ENCODE measurements at regions not wholly inside any gene's neighbourhood (a gene's known extent, or its start where the extent isn't known, plus 50 kb on each side); places are given as distances from the start of the nearest gene placed in this dataset.

DNA sequence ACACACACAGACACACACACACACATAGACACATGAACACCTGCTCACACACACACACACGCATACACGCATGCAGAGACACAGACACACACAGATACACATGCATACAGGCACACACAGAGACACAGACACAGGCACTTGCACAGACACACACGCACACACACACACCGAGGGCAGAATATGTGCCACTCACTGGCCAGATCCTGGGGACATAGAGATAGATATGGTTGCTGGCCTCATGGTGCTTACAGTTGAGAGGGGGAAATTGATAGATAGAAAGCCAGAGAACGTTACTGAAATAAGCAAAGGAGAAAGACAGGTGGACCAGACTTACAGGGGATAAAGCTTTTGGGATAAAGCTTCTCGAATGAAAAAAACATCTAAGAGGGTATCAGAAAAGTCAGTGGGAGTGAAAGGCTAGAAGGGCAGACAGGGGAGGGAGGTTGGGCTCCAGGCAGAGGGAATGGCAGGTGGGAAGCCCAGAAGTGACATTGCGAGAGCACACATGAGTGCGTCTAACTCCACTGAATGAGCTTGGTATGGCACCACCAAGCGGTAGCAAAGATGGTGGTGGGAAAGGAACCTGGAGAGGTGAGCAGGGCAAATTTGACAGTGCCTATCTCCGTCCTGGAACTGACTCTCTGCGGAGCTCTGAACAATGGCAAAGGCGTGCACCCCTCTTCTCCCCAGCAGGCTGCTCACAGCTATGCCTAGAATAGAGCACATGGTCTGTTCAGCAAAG lies 390.1 kb upstream of the TRIB2 start:
- Histone ChIP-seq H3K27me3 (ENCODE audit: control insufficient read depth in 2 of 2, insufficient read depth in 2 of 2, low read length in 2 of 2) (no peaks in the 10 kb centered on the region), H3K9me3 (replicated peaks; ENCODE audit: control insufficient read depth, insufficient read depth, low read length) (no peaks in the 10 kb centered on the region), H3K9me1 (replicated peaks; ENCODE audit: control insufficient read depth, extremely low read depth, insufficient read depth, low read length) (no peaks in the 10 kb centered on the region), H3K4me2 (ENCODE audit: insufficient read depth, low read length) (no peak overlapping the region), H3K4me1 (ENCODE audit: control insufficient read depth, extremely low read depth, insufficient read depth, low read length) (peaks cover 8% of the 10 kb centered on the region), H2AFZ (ENCODE audit: low read depth, low read length) (no peak overlapping the region), H3K4me3 (replicated peaks in 1 of 3; ENCODE audit: insufficient read depth in 1 of 3, low read depth in 1 of 3, low read length in 3 of 3) (no peak overlapping the region), H3K27ac (ENCODE audit: insufficient read depth, low read depth, low read length) (no peak overlapping the region), H4K20me1 (replicated peaks; ENCODE audit: control insufficient read depth, extremely low read depth, insufficient read depth, low read length) (no peaks in the 10 kb centered on the region), H3K9ac (replicated peaks; ENCODE audit: extremely low read depth, insufficient read depth, low read length) (no peak overlapping the region), H3K79me2 (ENCODE audit: control insufficient read depth, insufficient read depth, low read length) (no peaks in the 10 kb centered on the region), H3K36me3 (ENCODE audit: control insufficient read depth in 2 of 2, extremely low read depth in 1 of 2, insufficient read depth in 2 of 2, low read length in 2 of 2) (no peaks in the 10 kb centered on the region)
- intact Hi-C loops (cut with micrococcal nuclease) (loop anchor here (1.0 to 5.0 kb wide), 4 partner anchors 44 to 494 kb away; no protein-coding TSS in a partner anchor), dilution Hi-C loops (cut with MboI; ENCODE audit: extremely low pct_ligation_motif_present, low sequenced_read_pairs) (no loop called here)
- TF ChIP-seq JUN (IDR thresholded peaks at IDR 0.05; ENCODE audit: borderline replicate concordance, insufficient read depth, insufficient read length, low read depth) (no peak), POLR2AphosphoS5 (IDR thresholded peaks at IDR 0.05; ENCODE audit: insufficient read depth, low read depth, low read length) (no peak), EZH2 (IDR thresholded peaks at IDR 0.05; ENCODE audit: borderline replicate concordance, low read depth, low read length, severe bottlenecking) (no peak), FOS (IDR thresholded peaks at IDR 0.05; ENCODE audit: borderline replicate concordance, insufficient read depth, low read length) (no peak), MAX (IDR thresholded peaks at IDR 0.05; ENCODE audit: insufficient read depth, insufficient read length) (no peak), POLR2A (IDR thresholded peaks at IDR 0.05; ENCODE audit: low read depth, low read length) (no peak), GATA2 (IDR thresholded peaks at IDR 0.05; ENCODE audit: insufficient read depth, insufficient read length, low read depth, low read length) (no peak), MYC (IDR thresholded peaks at IDR 0.05; ENCODE audit: low read depth, low read length) (no peak)
- TF ChIP-seq, protein P1, sequence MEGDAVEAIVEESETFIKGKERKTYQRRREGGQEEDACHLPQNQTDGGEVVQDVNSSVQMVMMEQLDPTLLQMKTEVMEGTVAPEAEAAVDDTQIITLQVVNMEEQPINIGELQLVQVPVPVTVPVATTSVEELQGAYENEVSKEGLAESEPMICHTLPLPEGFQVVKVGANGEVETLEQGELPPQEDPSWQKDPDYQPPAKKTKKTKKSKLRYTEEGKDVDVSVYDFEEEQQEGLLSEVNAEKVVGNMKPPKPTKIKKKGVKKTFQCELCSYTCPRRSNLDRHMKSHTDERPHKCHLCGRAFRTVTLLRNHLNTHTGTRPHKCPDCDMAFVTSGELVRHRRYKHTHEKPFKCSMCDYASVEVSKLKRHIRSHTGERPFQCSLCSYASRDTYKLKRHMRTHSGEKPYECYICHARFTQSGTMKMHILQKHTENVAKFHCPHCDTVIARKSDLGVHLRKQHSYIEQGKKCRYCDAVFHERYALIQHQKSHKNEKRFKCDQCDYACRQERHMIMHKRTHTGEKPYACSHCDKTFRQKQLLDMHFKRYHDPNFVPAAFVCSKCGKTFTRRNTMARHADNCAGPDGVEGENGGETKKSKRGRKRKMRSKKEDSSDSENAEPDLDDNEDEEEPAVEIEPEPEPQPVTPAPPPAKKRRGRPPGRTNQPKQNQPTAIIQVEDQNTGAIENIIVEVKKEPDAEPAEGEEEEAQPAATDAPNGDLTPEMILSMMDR (IDR thresholded peaks at IDR 0.05; ENCODE audit: extremely low read depth in 1 of 2, insufficient read depth in 1 of 2, low read depth in 1 of 2, low read length in 2 of 2), result no peak
- BruUV-seq (replicated peaks), result no TSS peak
- CTCF ChIA-PET, result interaction anchor here (1.1 to 2.4 kb wide), 3 partner anchors 8 to 389 kb away, joined by 3 to 10 read pairs (median 6); no protein-coding TSS in a partner anchor
- POLR2A ChIA-PET, result no interaction called here
- no peak for DNase-seq (ENCODE audit: low read depth, low spot score)
- FAIRE-seq, result no peak

Data from endothelial cell of umbilical vein (primary cell).